ENCODE measurements at regions not wholly inside any gene's neighbourhood (a gene's known extent, or its start where the extent isn't known, plus 50 kb on each side); places are given as distances from the start of the nearest gene placed in this dataset.

DNA sequence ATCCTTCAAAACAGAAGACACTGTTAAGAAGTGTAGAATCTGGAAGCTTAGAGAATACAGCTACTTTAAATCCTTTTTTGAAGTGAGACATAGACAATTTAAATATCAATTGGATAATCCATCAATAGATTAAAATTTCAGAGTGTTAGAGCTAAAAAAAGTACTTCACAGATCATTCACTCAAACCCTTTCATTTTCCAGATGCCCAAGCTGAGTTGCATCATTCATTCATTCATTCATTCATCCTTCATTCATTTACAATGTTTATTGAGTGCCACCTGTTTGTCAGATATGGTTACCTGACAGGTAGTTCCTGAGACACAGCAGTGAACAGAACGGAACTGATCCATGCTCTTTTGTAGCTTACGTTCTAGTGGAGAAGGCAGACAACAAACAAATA lies 290.7 kb upstream of the MTPN start:
- peaks cover 35 to 38% of the 10 kb centered on the region in 2 experiments for H3K9me3 Mint-ChIP-seq
- H3K23ac ChIP-seq (ENCODE audit: insufficient read length, low read depth, low read length): no peak overlapping the region
- no peak overlapping the region for H3K14ac ChIP-seq (ENCODE audit: insufficient read depth, low read length)
- no peak overlapping the region for H2BK12ac ChIP-seq (ENCODE audit: insufficient read length, low read depth, low read length)
- no peak overlapping the region for H4K8ac ChIP-seq (replicated peaks; ENCODE audit: insufficient read length, low read depth, low read length)
- H2BK120ac ChIP-seq (ENCODE audit: low read depth, low read length, poor library complexity, severe bottlenecking): no peak overlapping the region
- H3K9ac ChIP-seq (ENCODE audit: extremely low read depth, insufficient read length, low read length): no peak overlapping the region
- no peak for DNase-seq
- H2BK5ac ChIP-seq (ENCODE audit: insufficient read length, low read length): no peak overlapping the region
- no peaks in the 10 kb centered on the region for H3K4me1 Mint-ChIP-seq
- H2AK5ac ChIP-seq (ENCODE audit: insufficient read length, low read length): no peak overlapping the region
- no peaks in the 10 kb centered on the region for H4K20me1 ChIP-seq (ENCODE audit: control insufficient read depth, insufficient read depth, insufficient read length)
- no peak overlapping the region for H4K91ac ChIP-seq (ENCODE audit: insufficient read length, low read depth, low read length)
- TF ChIP-seq, protein P1, sequence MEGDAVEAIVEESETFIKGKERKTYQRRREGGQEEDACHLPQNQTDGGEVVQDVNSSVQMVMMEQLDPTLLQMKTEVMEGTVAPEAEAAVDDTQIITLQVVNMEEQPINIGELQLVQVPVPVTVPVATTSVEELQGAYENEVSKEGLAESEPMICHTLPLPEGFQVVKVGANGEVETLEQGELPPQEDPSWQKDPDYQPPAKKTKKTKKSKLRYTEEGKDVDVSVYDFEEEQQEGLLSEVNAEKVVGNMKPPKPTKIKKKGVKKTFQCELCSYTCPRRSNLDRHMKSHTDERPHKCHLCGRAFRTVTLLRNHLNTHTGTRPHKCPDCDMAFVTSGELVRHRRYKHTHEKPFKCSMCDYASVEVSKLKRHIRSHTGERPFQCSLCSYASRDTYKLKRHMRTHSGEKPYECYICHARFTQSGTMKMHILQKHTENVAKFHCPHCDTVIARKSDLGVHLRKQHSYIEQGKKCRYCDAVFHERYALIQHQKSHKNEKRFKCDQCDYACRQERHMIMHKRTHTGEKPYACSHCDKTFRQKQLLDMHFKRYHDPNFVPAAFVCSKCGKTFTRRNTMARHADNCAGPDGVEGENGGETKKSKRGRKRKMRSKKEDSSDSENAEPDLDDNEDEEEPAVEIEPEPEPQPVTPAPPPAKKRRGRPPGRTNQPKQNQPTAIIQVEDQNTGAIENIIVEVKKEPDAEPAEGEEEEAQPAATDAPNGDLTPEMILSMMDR (conservative IDR thresholded peaks at IDR 0.05): no peak
- no peak overlapping the region for H4K5ac ChIP-seq (ENCODE audit: insufficient read length, low read depth, low read length)
- H3K4ac ChIP-seq (ENCODE audit: low read depth, low read length): no peak overlapping the region
- peaks cover 7 to 19% (median 12%) of the 10 kb centered on the region in 3 experiments; a peak in 6 of 7 replicates for H3K36me3 Mint-ChIP-seq (ENCODE audit: insufficient read depth in 1 of 3, low read depth in 3 of 3)
- no peak overlapping the region for H3T11ph ChIP-seq (ENCODE audit: low read length)
- no CpG with 5 or more reads among the region's 2 CpGs for WGBS (ENCODE audit: extremely low coverage, insufficient read length, low lambda C conversion rate)
- H3K9me3 ChIP-seq (ENCODE audit: control insufficient read depth, low read depth, low read length): peaks cover 25% of the 10 kb centered on the region
- H2AFZ ChIP-seq (ENCODE audit: low read length): no peak overlapping the region
- H3K4me3 Mint-ChIP-seq: no peak overlapping the region
- no peak overlapping the region for H3K56ac ChIP-seq (ENCODE audit: insufficient read length, low read depth, low read length)
- H3K23me2 ChIP-seq (ENCODE audit: insufficient read length, low read depth, low read length, poor library complexity, severe bottlenecking): no peaks in the 10 kb centered on the region
- no peak overlapping the region for H3K4me2 ChIP-seq (ENCODE audit: insufficient read depth, insufficient read length, low read length)
- no peaks in the 10 kb centered on the region for H3K27me3 Mint-ChIP-seq (ENCODE audit: low read depth)
- H2BK15ac ChIP-seq (ENCODE audit: low read depth, low read length): no peak overlapping the region
- no peaks in the 10 kb centered on the region for H3K79me2 ChIP-seq (ENCODE audit: insufficient read depth, low read length)
- no peaks in the 10 kb centered on the region for H3K27me3 ChIP-seq (ENCODE audit: insufficient read depth, low read length)
- no peaks in the 10 kb centered on the region for H3K79me1 ChIP-seq (ENCODE audit: insufficient read depth, low read depth, low read length, poor library complexity, severe bottlenecking)
- no peaks in the 10 kb centered on the region for H3K4me1 ChIP-seq (ENCODE audit: insufficient read depth, low read length)
- H3K27ac Mint-ChIP-seq: no peak overlapping the region
- H2BK20ac ChIP-seq (ENCODE audit: low read depth, low read length, poor library complexity, severe bottlenecking): no peak overlapping the region
- no peak overlapping the region for H3K27ac ChIP-seq (ENCODE audit: insufficient read length, low read depth, low read length)
- no peak overlapping the region for H3K18ac ChIP-seq (ENCODE audit: insufficient read length, low read depth, low read length)
